Neuronal stem cell (in vitro differentiated cells): ENCODE measurements at regions not wholly inside any gene's neighbourhood (a gene's known extent, or its start where the extent isn't known, plus 50 kb on each side); places are given as distances from the start of the nearest gene placed in this dataset.

ENCODE experiments used
- DNase-seq: peaks from one replicate; pipeline ENCODE4 v3.0.0-alpha.2; 2013; ENCODE audit warnings: low spot score
- H2AFZ ChIP-seq: one replicate; pipeline ENCODE4 v1.6.1; 2013; ENCODE audit warnings: mild to moderate bottlenecking, low read length, inconsistent platforms
- H2AK5ac ChIP-seq: 2 replicates; pipeline ENCODE4 v1.6.1; 2013; ENCODE audit warnings: low read depth, mild to moderate bottlenecking, inconsistent platforms, low read length, moderate library complexity, mixed read lengths
- H2BK120ac ChIP-seq: 2 replicates; pipeline ENCODE4 v1.6.1; 2013; ENCODE audit warnings: low read depth, mild to moderate bottlenecking, inconsistent platforms, low read length, moderate library complexity, mixed read lengths
- H2BK12ac ChIP-seq: one replicate; pipeline ENCODE4 v1.6.1; 2013; ENCODE audit warnings: low read length, inconsistent platforms
- H2BK15ac ChIP-seq: 2 replicates; pipeline ENCODE4 v1.6.1; 2013; ENCODE audit warnings: mild to moderate bottlenecking, low read length, inconsistent platforms, mixed read lengths
- H2BK5ac ChIP-seq: one replicate; pipeline ENCODE4 v1.6.1; 2013; ENCODE audit warnings: inconsistent platforms, mild to moderate bottlenecking, low read length, moderate library complexity
- H3K14ac ChIP-seq: one replicate; pipeline ENCODE4 v1.6.1; 2013; ENCODE audit warnings: low read length, inconsistent platforms
- H3K18ac ChIP-seq: 2 replicates; pipeline ENCODE4 v1.6.1; 2013; ENCODE audit warnings: low read length, inconsistent platforms
- H3K23ac ChIP-seq: 2 replicates; pipeline ENCODE4 v1.6.1; 2013; ENCODE audit warnings: low read depth, mild to moderate bottlenecking, mixed read lengths, low read length, inconsistent platforms; ENCODE audit not compliant: poor library complexity
- H3K27ac ChIP-seq: replicated peaks from 3 replicates; pipeline ENCODE4 v1.5.1; 2013; ENCODE audit warnings: low read length, inconsistent platforms
- H3K27me3 ChIP-seq, 3 experiments: 2 replicates each; pipeline ENCODE4 v1.6.1; 2013; ENCODE audit warnings: low read length in 3 of 3, mild to moderate bottlenecking in 2 of 3, inconsistent platforms in 1 of 3, low read depth in 1 of 3, mixed read lengths in 1 of 3, moderate library complexity in 1 of 3; ENCODE audit not compliant: control insufficient read depth in 3 of 3, insufficient read depth in 3 of 3
- H3K36me3 ChIP-seq, 2 donors: replicated peaks in 1 of 2; 2 replicates each; pipeline ENCODE4 v1.6.1; 2013; ENCODE audit warnings: low read length in 2 of 2; ENCODE audit not compliant: control insufficient read depth in 2 of 2, insufficient read depth in 2 of 2
- H3K4ac ChIP-seq: 2 replicates; pipeline ENCODE4 v1.6.1; 2013; ENCODE audit warnings: inconsistent platforms, mild to moderate bottlenecking, low read length, moderate library complexity
- H3K4me1 ChIP-seq, 2 donors: 1 replicate in 1 of 2; 2 replicates in 1 of 2; pipeline ENCODE4 v1.6.1; 2013; ENCODE audit warnings: low read length in 2 of 2, low read depth in 1 of 2; ENCODE audit not compliant: control insufficient read depth in 2 of 2, insufficient read depth in 1 of 2
- H3K4me2 ChIP-seq: one replicate; pipeline ENCODE4 v1.6.1; 2013; ENCODE audit warnings: mild to moderate bottlenecking, low read length, inconsistent platforms; ENCODE audit not compliant: insufficient read depth, poor library complexity, severe bottlenecking
- H3K4me3 ChIP-seq, 2 donors: 2 replicates each; pipeline ENCODE4 v1.5.1; 2013; ENCODE audit warnings: low read length in 2 of 2, mild to moderate bottlenecking in 2 of 2, inconsistent platforms in 1 of 2, moderate library complexity in 1 of 2
- H3K79me1 ChIP-seq: one replicate; pipeline ENCODE4 v1.6.1; 2013; ENCODE audit warnings: low read depth, mild to moderate bottlenecking, inconsistent platforms, low read length, moderate library complexity
- H3K9ac ChIP-seq: one replicate; pipeline ENCODE4 v1.6.1; 2013; ENCODE audit warnings: mild to moderate bottlenecking, low read depth, low read length, inconsistent platforms; ENCODE audit not compliant: poor library complexity
- H3K9me3 ChIP-seq, 2 donors: replicated peaks in 1 of 2; 2 replicates each; pipeline versions ENCODE3 to v1.6.1; 2013; ENCODE audit warnings: low read length in 2 of 2, mild to moderate bottlenecking in 2 of 2, inconsistent platforms in 1 of 2, low read depth in 1 of 2, mixed read lengths in 1 of 2, moderate library complexity in 1 of 2; ENCODE audit not compliant: control insufficient read depth in 2 of 2, insufficient read depth in 1 of 2
- H4K8ac ChIP-seq: one replicate; pipeline ENCODE4 v1.6.1; 2013; ENCODE audit warnings: low read depth, mild to moderate bottlenecking, inconsistent platforms, low read length, moderate library complexity
- H4K91ac ChIP-seq: one replicate; pipeline ENCODE4 v1.6.1; 2013; ENCODE audit warnings: low read length, low read depth, mild to moderate bottlenecking, inconsistent platforms; ENCODE audit not compliant: poor library complexity
- WGBS, 2 donors: extraction: QIAGEN DNeasy Blood & Tissue Kit; methylation state at CpG; one replicate each; pipeline ENCODE4 v1.1.7; 2013; ENCODE audit warnings: missing lambda C conversion rate in 2 of 2, mixed read lengths in 1 of 2; ENCODE audit not compliant: insufficient read length in 2 of 2, insufficient replicate concordance in 1 of 2; ENCODE audit errors: extremely low coverage in 2 of 2; 5-methylcytosine and 5-hydroxymethylcytosine counted together

GRCh38 chr5:145124806-145125205, 710.3 kb downstream of the PRELID2 start:
- H3K9ac ChIP-seq = no peak overlapping the region
- H3K14ac ChIP-seq = no peak overlapping the region
- no peak for DNase-seq
- H2AFZ ChIP-seq = peak overlapping the region; percentile 18
- no peak overlapping the region for H3K18ac ChIP-seq
- H3K79me1 ChIP-seq = no peaks in the 10 kb centered on the region
- no peak overlapping the region for H3K27ac ChIP-seq
- H2BK12ac ChIP-seq = no peak overlapping the region
- no CpG with 5 or more reads among the region's 3 CpGs for WGBS, 2 donors
- H3K36me3 ChIP-seq = no peaks in the 10 kb centered on the region
- no peak overlapping the region for H3K23ac ChIP-seq
- no peak overlapping the region for H2BK5ac ChIP-seq
- H2BK15ac ChIP-seq = no peak overlapping the region
- H3K27me3 ChIP-seq = no peaks in the 10 kb centered on the region
- no peak overlapping the region for H3K4me3 ChIP-seq
- no peaks in the 10 kb centered on the region for H3K4me1 ChIP-seq
- H2AK5ac ChIP-seq = no peak overlapping the region
- H3K4ac ChIP-seq = no peak overlapping the region
- H3K9me3 ChIP-seq = no peaks in the 10 kb centered on the region
- H4K8ac ChIP-seq = no peak overlapping the region
- no peak overlapping the region for H4K91ac ChIP-seq
- no peak overlapping the region for H2BK120ac ChIP-seq
- no peak overlapping the region for H3K4me2 ChIP-seq

GRCh38 chr5:145118611-145119010, 716.5 kb downstream of the PRELID2 start:
- H3K27me3 ChIP-seq = no peaks in the 10 kb centered on the region
- no peak overlapping the region for H2BK120ac ChIP-seq
- no CpG with 5 or more reads among the region's 2 CpGs for WGBS, 2 donors

GRCh38 chr5:145118127-145118526, 717.0 kb downstream of the PRELID2 start:
- Histone ChIP-seq H3K4me3 (no peak overlapping the region), H3K36me3 (no peaks in the 10 kb centered on the region), H3K9ac (no peak overlapping the region), H2AK5ac (no peak overlapping the region), H3K9me3 (no peaks in the 10 kb centered on the region), H3K27ac (no peak overlapping the region), H3K27me3 (no peaks in the 10 kb centered on the region), H2BK15ac (no peak overlapping the region), H3K23ac (no peak overlapping the region), H4K8ac (no peak overlapping the region), H3K4ac (no peak overlapping the region), H2BK5ac (no peak overlapping the region), H3K4me2 (no peak overlapping the region), H4K91ac (no peak overlapping the region), H3K4me1 (no peaks in the 10 kb centered on the region), H2BK12ac (no peak overlapping the region), H3K14ac (no peak overlapping the region), H2BK120ac (no peak overlapping the region), H2AFZ (no peak overlapping the region), H3K18ac (no peak overlapping the region), H3K79me1 (no peaks in the 10 kb centered on the region)
- no CpG with 5 or more reads among the region's 1 CpG for WGBS, 2 donors
- DNase-seq = no peak

More at GRCh38 chr5:145118611-145119010, 716.5 kb downstream of the PRELID2 start:
- no peak overlapping the region for H3K9ac ChIP-seq
- no peak overlapping the region for H2AK5ac ChIP-seq
- H3K36me3 ChIP-seq = no peaks in the 10 kb centered on the region
- no peak overlapping the region for H3K4me2 ChIP-seq
- DNase-seq = no peak
- no peaks in the 10 kb centered on the region for H3K79me1 ChIP-seq
- H3K14ac ChIP-seq = no peak overlapping the region
- H4K8ac ChIP-seq = no peak overlapping the region
- H2BK5ac ChIP-seq = no peak overlapping the region
- H3K23ac ChIP-seq = no peak overlapping the region
- H2BK12ac ChIP-seq = no peak overlapping the region
- H3K9me3 ChIP-seq = no peaks in the 10 kb centered on the region
- H3K4me3 ChIP-seq = no peak overlapping the region
- H2AFZ ChIP-seq = no peak overlapping the region
- H3K4ac ChIP-seq = no peak overlapping the region
- H3K27ac ChIP-seq = no peak overlapping the region
- H3K4me1 ChIP-seq = no peaks in the 10 kb centered on the region
- H4K91ac ChIP-seq = no peak overlapping the region
- H2BK15ac ChIP-seq = no peak overlapping the region
- no peak overlapping the region for H3K18ac ChIP-seq

GRCh38 chr5:145117285-145117684, 717.9 kb downstream of the PRELID2 start:
- Histone ChIP-seq H2BK5ac (no peak overlapping the region), H3K27me3 (no peaks in the 10 kb centered on the region), H3K9me3 (no peaks in the 10 kb centered on the region), H3K4me1 (no peaks in the 10 kb centered on the region), H2BK15ac (no peak overlapping the region), H3K36me3 (no peaks in the 10 kb centered on the region), H2BK120ac (no peak overlapping the region), H2AK5ac (no peak overlapping the region), H3K4ac (no peak overlapping the region), H3K9ac (no peak overlapping the region), H4K91ac (no peak overlapping the region), H4K8ac (no peak overlapping the region), H2BK12ac (no peak overlapping the region), H3K4me2 (no peak overlapping the region), H3K27ac (no peak overlapping the region), H3K18ac (no peak overlapping the region), H3K4me3 (no peak overlapping the region), H3K14ac (no peak overlapping the region), H3K79me1 (no peaks in the 10 kb centered on the region), H2AFZ (no peak overlapping the region), H3K23ac (no peak overlapping the region)
- WGBS, 2 donors = no CpG with 5 or more reads among the region's 4 CpGs
- no peak for DNase-seq
